H1 (cell line): ENCODE measurements at regions not wholly inside any gene's neighbourhood (a gene's known extent, or its start where the extent isn't known, plus 50 kb on each side); places are given as distances from the start of the nearest gene placed in this dataset.
A peak's percentile ranks its signal among the peaks of the same experiment; 100 is the strongest.

Experiments used
- CTCF ChIA-PET: fragments of 300-600 bp; sonication (Branson Sonifier 250); formaldehyde crosslinking; loops from one replicate; lab custom pipeline; 2021; ENCODE audit not compliant: partially characterized antibody; lab: Charles Lee
- POLR2A ChIA-PET: fragments of 300-600 bp; sonication (Branson Sonifier 250); formaldehyde crosslinking; loops from one replicate; lab custom pipeline; 2021; ENCODE audit warnings: inconsistent platforms; ENCODE audit not compliant: partially characterized antibody; lab: Charles Lee
- DNase-seq, 2 experiments: peaks; one replicate each; pipeline versions ENCODE4 v3.0.0 to v3.0.0-alpha.2; 2010 to 2022; ENCODE audit warnings: low spot score in 2 of 2, low read depth in 1 of 2, mixed read lengths in 1 of 2
- FAIRE-seq: peaks from 2 replicates; lab custom pipeline; 2011; peaks lifted over from hg19 to GRCh38; lab: Jason Lieb, UNC
- H2AFZ ChIP-seq: 2 replicates; pipeline ENCODE4 v1.8.1; 2012; ENCODE audit warnings: low read length, inconsistent platforms
- H2AK5ac ChIP-seq: 2 replicates; pipeline ENCODE4 v1.6.1; 2013; ENCODE audit warnings: low read depth, low read length
- H2BK120ac ChIP-seq: replicated peaks from 2 replicates; pipeline ENCODE3; 2013; ENCODE audit warnings: low read depth, low read length, inconsistent platforms
- H2BK12ac ChIP-seq: 2 replicates; pipeline ENCODE4 v1.6.1; 2013; ENCODE audit warnings: low read depth, low read length
- H2BK15ac ChIP-seq: 2 replicates; pipeline ENCODE4 v1.6.1; 2013; ENCODE audit warnings: low read length
- H2BK20ac ChIP-seq: 2 replicates; pipeline ENCODE4 v1.6.1; 2013; ENCODE audit warnings: low read length
- H2BK5ac ChIP-seq: 2 replicates; pipeline ENCODE4 v1.6.1; 2013; ENCODE audit warnings: low read depth, low read length
- H3K14ac ChIP-seq: 2 replicates; pipeline ENCODE4 v1.6.1; 2013; ENCODE audit warnings: inconsistent platforms; ENCODE audit not compliant: insufficient read length
- H3K18ac ChIP-seq: 2 replicates; pipeline ENCODE4 v1.6.1; 2013; ENCODE audit warnings: low read length; ENCODE audit errors: extremely low read depth
- H3K23ac ChIP-seq: 2 replicates; pipeline ENCODE4 v1.6.1; 2013; ENCODE audit warnings: inconsistent platforms; ENCODE audit not compliant: insufficient read length
- H3K23me2 ChIP-seq: 2 replicates; pipeline ENCODE4 v1.6.1; 2013; ENCODE audit warnings: low read depth, low read length
- H3K27ac ChIP-seq: 2 replicates; pipeline ENCODE4 v1.6.1; 2011; ENCODE audit warnings: low read depth, low read length, inconsistent platforms
- H3K27me3 ChIP-seq, 4 experiments: replicated peaks in 1 of 4; 1 replicate in 1 of 4; 2 replicates in 3 of 4; pipeline versions ENCODE4 v1.6.1 to v1.8.1; 2011 to 2013; ENCODE audit warnings: low read length in 3 of 4, mild to moderate bottlenecking in 3 of 4, inconsistent platforms in 2 of 4, mixed read lengths in 2 of 4, moderate library complexity in 1 of 4; ENCODE audit not compliant: control insufficient read depth in 3 of 4, insufficient read depth in 3 of 4; ENCODE audit errors: extremely low read depth in 1 of 4
- H3K36me3 ChIP-seq, 4 experiments: 2 replicates each; pipeline versions ENCODE4 v1.6.1 to v1.8.1; 2011 to 2013; ENCODE audit warnings: mild to moderate bottlenecking in 4 of 4, low read length in 3 of 4, moderate library complexity in 2 of 4, control low read depth in 1 of 4, inconsistent platforms in 1 of 4; ENCODE audit not compliant: insufficient read depth in 4 of 4, control insufficient read depth in 2 of 4
- H3K4ac ChIP-seq: replicated peaks from 2 replicates; pipeline ENCODE3; 2013; ENCODE audit warnings: low read length, low read depth, mixed read lengths, inconsistent platforms; ENCODE audit not compliant: insufficient read length
- H3K4me1 ChIP-seq, 4 experiments: replicated peaks in 1 of 4; 1 replicate in 1 of 4; 2 replicates in 3 of 4; pipeline versions ENCODE4 v1.6.1 to v1.8.1; 2011 to 2013; ENCODE audit warnings: low read length in 3 of 4, inconsistent platforms in 2 of 4, mixed read lengths in 1 of 4; ENCODE audit not compliant: insufficient read depth in 4 of 4, control insufficient read depth in 3 of 4
- H3K4me2 ChIP-seq, 2 experiments: 2 replicates each; pipeline versions ENCODE4 v1.6.1 to v1.8.1; 2011 to 2013; ENCODE audit warnings: low read depth in 2 of 2, low read length in 2 of 2, control low read depth in 1 of 2, inconsistent platforms in 1 of 2, mild to moderate bottlenecking in 1 of 2; ENCODE audit not compliant: insufficient read depth in 1 of 2
- H3K4me3 ChIP-seq, 4 experiments: fragments of 200-600, 300-600 bp in 1 of 4; sonication (generic), shearing (Covaris generic), sonication (Bioruptor Twin) in 1 of 4; 2 replicates each; pipeline versions ENCODE4 v1.5.1 to v1.8.1; 2011 to 2016; ENCODE audit warnings: low read length in 4 of 4, low read depth in 3 of 4, control low read depth in 2 of 4, inconsistent platforms in 2 of 4, mild to moderate bottlenecking in 2 of 4, mixed read lengths in 1 of 4, moderate library complexity in 1 of 4; ENCODE audit not compliant: insufficient read depth in 2 of 4; ENCODE audit errors: extremely low read depth in 1 of 4
- H3K56ac ChIP-seq: replicated peaks from 2 replicates; pipeline ENCODE3; 2013; ENCODE audit warnings: low read depth, mild to moderate bottlenecking, mixed read lengths, low read length, inconsistent platforms; ENCODE audit not compliant: insufficient read length
- H3K79me1 ChIP-seq: 2 replicates; pipeline ENCODE4 v1.6.1; 2013; ENCODE audit warnings: low read depth, low read length, control low read depth
- H3K79me2 ChIP-seq, 2 experiments: 2 replicates each; pipeline versions ENCODE4 v1.6.1 to v1.8.1; 2012 to 2013; ENCODE audit warnings: low read length in 2 of 2, mild to moderate bottlenecking in 2 of 2, inconsistent platforms in 1 of 2; ENCODE audit not compliant: insufficient read depth in 2 of 2, control insufficient read depth in 1 of 2
- H3K9ac ChIP-seq, 4 experiments: replicated peaks in 1 of 4; 1 replicate in 1 of 4; 2 replicates in 3 of 4; pipeline versions ENCODE4 v1.6.1 to v1.8.1; 2011 to 2013; ENCODE audit warnings: low read depth in 3 of 4, low read length in 3 of 4, control low read depth in 2 of 4, mild to moderate bottlenecking in 2 of 4, moderate library complexity in 2 of 4, inconsistent platforms in 1 of 4; ENCODE audit errors: extremely low read depth in 1 of 4
- H3K9me3 ChIP-seq, 2 experiments: 2 replicates each; pipeline versions ENCODE4 v1.6.1 to v1.8.1; 2012 to 2013; ENCODE audit warnings: mild to moderate bottlenecking in 2 of 2, moderate library complexity in 2 of 2, control low read depth in 1 of 2, inconsistent platforms in 1 of 2, low read depth in 1 of 2, low read length in 1 of 2, mixed read lengths in 1 of 2; ENCODE audit not compliant: insufficient read depth in 2 of 2
- H4K20me1 ChIP-seq, 2 experiments: replicated peaks in 1 of 2; 2 replicates each; pipeline versions ENCODE3 to v1.8.1; 2011 to 2013; ENCODE audit warnings: inconsistent platforms in 2 of 2, low read length in 2 of 2, mild to moderate bottlenecking in 1 of 2; ENCODE audit not compliant: insufficient read depth in 2 of 2, control insufficient read depth in 1 of 2
- H4K5ac ChIP-seq: 2 replicates; pipeline ENCODE4 v1.6.1; 2013; ENCODE audit warnings: low read length, low read depth, mixed read lengths, inconsistent platforms; ENCODE audit not compliant: insufficient read length
- H4K8ac ChIP-seq: 2 replicates; pipeline ENCODE4 v1.8.0; 2013; ENCODE audit warnings: mild to moderate bottlenecking, moderate library complexity, low read length, inconsistent platforms; ENCODE audit not compliant: insufficient read depth; ENCODE audit errors: extremely low read depth
- H4K91ac ChIP-seq: replicated peaks from 2 replicates; pipeline ENCODE3; 2013; ENCODE audit warnings: low read length, mixed read lengths, inconsistent platforms; ENCODE audit not compliant: insufficient read length
- BACH1 ChIP-seq: IDR thresholded peaks from 2 replicates; pipeline ENCODE4 v1.6.1; 2012; ENCODE audit warnings: low read length, improper control_type of control experiment
- CBX5 ChIP-seq: fragments of 300-800, 300-1000 bp; sonication (generic); IDR thresholded peaks from 2 replicates; pipeline ENCODE4 v1.7.1; 2016; ENCODE audit warnings: antibody characterized with exemption, low read length, low read depth
- EP300 ChIP-seq, 2 experiments: IDR thresholded peaks; 1 replicate in 1 of 2; 2 replicates in 1 of 2; pipeline ENCODE4 v1.6.1; 2011 to 2012; ENCODE audit warnings: low read depth in 2 of 2, low read length in 2 of 2, mild to moderate bottlenecking in 2 of 2, borderline replicate concordance in 1 of 2, inconsistent platforms in 1 of 2, moderate library complexity in 1 of 2
- GTF2F1 ChIP-seq: IDR thresholded peaks from 2 replicates; pipeline ENCODE4 v1.6.1; 2012; ENCODE audit warnings: low read depth, low read length, improper control_type of control experiment, borderline replicate concordance
- POLR2A ChIP-seq, 2 experiments: IDR thresholded peaks; 1 replicate in 1 of 2; 2 replicates in 1 of 2; pipeline ENCODE4 v1.6.1; 2011; ENCODE audit warnings: low read depth in 2 of 2, low read length in 2 of 2, mild to moderate bottlenecking in 2 of 2; ENCODE audit errors: control extremely low read depth in 1 of 2
- SUZ12 ChIP-seq: fragments of 200-600 bp; sonication (generic); IDR thresholded peaks from 2 replicates; pipeline ENCODE4 v1.6.1; 2012; ENCODE audit warnings: mild to moderate bottlenecking, inconsistent platforms, low read length, moderate library complexity, mixed read lengths
- WGBS, 2 experiments: shearing (Covaris generic) in 1 of 2; methylation state at CpG; one replicate each; pipeline versions ENCODE4 v1.1.6 to v1.1.7; 2013 to 2015; ENCODE audit warnings: low lambda C conversion rate in 2 of 2, mixed read lengths in 2 of 2, inconsistent platforms in 1 of 2, low coverage in 1 of 2, missing lambda C conversion rate in 1 of 2; ENCODE audit not compliant: insufficient replicate concordance in 2 of 2, insufficient coverage in 1 of 2, insufficient read length in 1 of 2; ENCODE audit errors: extremely low coverage in 1 of 2, missing lambda C conversion rate in 1 of 2; 5-methylcytosine and 5-hydroxymethylcytosine counted together

DNA sequence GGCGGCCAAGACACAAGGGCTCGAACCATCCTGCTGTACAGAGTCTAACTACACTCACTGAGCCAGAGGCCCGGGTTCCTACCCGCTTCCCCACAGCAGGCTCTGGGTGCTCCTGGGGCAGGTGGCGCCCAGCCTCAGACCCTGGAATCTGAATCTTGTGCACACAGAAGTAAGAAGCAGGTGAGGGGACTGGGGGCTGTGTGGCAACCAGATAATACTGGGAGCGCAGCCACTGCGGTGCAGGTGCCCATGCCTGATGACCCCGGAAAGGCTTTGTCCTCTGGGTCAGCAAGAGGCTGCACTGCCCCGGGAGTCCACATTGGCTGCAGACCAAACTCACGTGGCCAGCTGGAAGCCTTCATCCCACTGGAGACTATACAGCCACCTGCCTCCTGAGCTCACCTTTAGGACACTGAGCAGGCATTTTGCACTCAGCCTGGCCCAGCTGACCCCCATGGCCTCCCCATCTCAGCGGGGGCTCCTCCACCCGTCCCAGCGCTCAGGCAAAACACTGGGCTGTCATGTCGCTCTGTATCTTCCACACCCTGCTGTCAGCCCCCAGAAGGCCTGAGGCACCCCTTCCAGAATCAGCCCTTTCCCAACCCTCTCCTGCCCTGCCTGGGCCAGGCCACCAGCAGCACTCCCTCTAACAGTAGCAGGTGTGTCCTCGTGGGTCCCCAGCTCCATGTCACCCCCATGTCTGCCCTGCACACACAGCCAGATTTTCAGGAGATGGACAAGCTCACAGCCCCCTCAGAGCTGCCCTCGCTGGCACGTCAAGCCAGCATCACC is 101.0 kb upstream of the IQSEC1 start:
- H3K4me1 ChIP-seq: peaks cover 0 to 8% (median 7%) of the 10 kb centered on the region in 4 experiments; a peak in 6 of 7 replicates
- no peak for TF ChIP-seq CBX5
- no peak for TF ChIP-seq EP300 (IDR thresholded peaks at IDR 0.05; ENCODE audit: borderline replicate concordance in 1 of 2, low read depth in 2 of 2, low read length in 2 of 2)
- no peak for TF ChIP-seq GTF2F1
- no peak for TF ChIP-seq SUZ12
- TF ChIP-seq POLR2A (IDR thresholded peaks at IDR 0.05; ENCODE audit: control extremely low read depth in 1 of 2, low read depth in 2 of 2, low read length in 2 of 2): no peak
- no peak for TF ChIP-seq BACH1
- no peaks in the 10 kb centered on the region for H4K20me1 ChIP-seq
- H4K91ac ChIP-seq: no peak overlapping the region
- 0 out of 2 replicates have a peak overlapping the region, but pooled peaks have one; percentile 13 for H2BK5ac ChIP-seq
- H3K4me2 ChIP-seq: no peak overlapping the region
- H3K36me3 ChIP-seq: no peaks in the 10 kb centered on the region
- no peak for DNase-seq
- no peak overlapping the region for H2AK5ac ChIP-seq
- no peak overlapping the region for H2BK120ac ChIP-seq
- H3K56ac ChIP-seq: no peak overlapping the region
- no peak overlapping the region for H2AFZ ChIP-seq
- H2BK20ac ChIP-seq: no peak overlapping the region
- H3K79me1 ChIP-seq: no peaks in the 10 kb centered on the region
- no peak for FAIRE-seq
- H3K4ac ChIP-seq: no peak overlapping the region
- WGBS, 2 experiments: 85% methylated on average over 16 of the region's 17 CpGs; no CpG with 5 or more reads in 1 of the 2 experiments
- peaks cover 13 to 18% of the 10 kb centered on the region in 2 experiments for H3K9me3 ChIP-seq
- no peak overlapping the region for H3K4me3 ChIP-seq
- H3K14ac ChIP-seq: no peak overlapping the region
- CTCF ChIA-PET: interaction anchor here (1.0 to 1.3 kb wide), 4 partner anchors 11 to 19 kb away, joined by 3 to 7 read pairs (median 5); no protein-coding TSS in a partner anchor
- H3K9ac ChIP-seq: no peak overlapping the region
- no peak overlapping the region for H3K23ac ChIP-seq
- H3K27me3 ChIP-seq: no peaks in the 10 kb centered on the region
- H4K8ac ChIP-seq: peak overlapping the region; percentile 30; the same call in 1 of the 2 replicates
- H3K23me2 ChIP-seq: no peaks in the 10 kb centered on the region
- no peak overlapping the region for H3K27ac ChIP-seq
- H2BK15ac ChIP-seq: no peak overlapping the region
- H2BK12ac ChIP-seq: no peak overlapping the region
- no peak overlapping the region for H4K5ac ChIP-seq
- no peaks in the 10 kb centered on the region for H3K79me2 ChIP-seq
- H3K18ac ChIP-seq: no peak overlapping the region
- POLR2A ChIA-PET: interaction anchor here (0.6 kb wide), 1 partner anchor 11 kb away, joined by 4 read pairs; no protein-coding TSS in a partner anchor
